Neural cell (in vitro differentiated cells): ENCODE measurements at regions not wholly inside any gene's neighbourhood (a gene's known extent, or its start where the extent isn't known, plus 50 kb on each side); places are given as distances from the start of the nearest gene placed in this dataset.

Experiments
- EP300 ChIP-seq: fragments of 450-650 bp; conservative IDR thresholded peaks from 2 replicates; pipeline ENCODE4 v1.6.1; 2014; ENCODE audit warnings: antibody characterized with exemption, mild to moderate bottlenecking, moderate library complexity; ENCODE audit not compliant: poor library complexity, severe bottlenecking
- EZH2 ChIP-seq: fragments of 200-600, 300-800 bp; shearing (Covaris generic), sonication (generic); IDR thresholded peaks from 2 replicates; pipeline ENCODE4 v1.6.1; 2014; ENCODE audit warnings: antibody characterized with exemption, low read length, borderline replicate concordance, mild to moderate bottlenecking; ENCODE audit not compliant: insufficient read depth, poor library complexity, severe bottlenecking
- POLR2AphosphoS5 ChIP-seq: IDR thresholded peaks from 2 replicates; pipeline ENCODE4 v1.6.1; 2012
- SMC3 ChIP-seq: fragments of 450-650 bp; conservative IDR thresholded peaks from 2 replicates; pipeline ENCODE4 v1.6.1; 2014; ENCODE audit warnings: antibody characterized with exemption, mild to moderate bottlenecking, moderate library complexity; ENCODE audit not compliant: poor library complexity
- TAF1 ChIP-seq: IDR thresholded peaks from 2 replicates; pipeline ENCODE4 v1.6.1; 2012; ENCODE audit warnings: low read depth
- TF ChIP-seq, protein P1 (sequence below): fragments of 450-650 bp; IDR thresholded peaks from 2 replicates; pipeline ENCODE4 v1.5.1; 2014; ENCODE audit warnings: antibody characterized with exemption, mild to moderate bottlenecking, moderate library complexity; ENCODE audit not compliant: poor library complexity, severe bottlenecking
- TF ChIP-seq, protein P2 (sequence below): IDR thresholded peaks from 2 replicates; pipeline ENCODE4 v1.6.1; 2012; ENCODE audit warnings: borderline replicate concordance

DNA sequence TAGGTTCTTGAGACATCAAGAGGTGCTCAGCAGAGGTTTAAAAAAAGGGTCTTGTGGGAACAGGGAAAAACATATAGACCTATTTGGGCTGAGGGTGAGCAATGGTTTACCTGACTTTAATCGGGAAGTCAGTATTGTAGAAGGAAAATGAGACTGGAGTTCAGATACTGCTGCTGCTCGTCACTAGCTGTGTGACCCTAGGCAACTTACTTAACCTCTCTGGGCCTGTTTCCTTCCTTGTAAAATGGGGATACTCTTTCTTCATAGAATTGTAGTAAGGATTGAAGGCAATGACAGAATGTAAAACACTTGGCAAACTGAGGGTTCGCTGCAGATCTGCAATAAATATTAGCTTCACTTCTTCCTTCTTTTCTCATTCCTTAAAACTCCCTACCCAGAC lies 327.5 kb upstream of the PROK2 start:
- TF ChIP-seq TAF1: no peak
- TF ChIP-seq, protein P1, sequence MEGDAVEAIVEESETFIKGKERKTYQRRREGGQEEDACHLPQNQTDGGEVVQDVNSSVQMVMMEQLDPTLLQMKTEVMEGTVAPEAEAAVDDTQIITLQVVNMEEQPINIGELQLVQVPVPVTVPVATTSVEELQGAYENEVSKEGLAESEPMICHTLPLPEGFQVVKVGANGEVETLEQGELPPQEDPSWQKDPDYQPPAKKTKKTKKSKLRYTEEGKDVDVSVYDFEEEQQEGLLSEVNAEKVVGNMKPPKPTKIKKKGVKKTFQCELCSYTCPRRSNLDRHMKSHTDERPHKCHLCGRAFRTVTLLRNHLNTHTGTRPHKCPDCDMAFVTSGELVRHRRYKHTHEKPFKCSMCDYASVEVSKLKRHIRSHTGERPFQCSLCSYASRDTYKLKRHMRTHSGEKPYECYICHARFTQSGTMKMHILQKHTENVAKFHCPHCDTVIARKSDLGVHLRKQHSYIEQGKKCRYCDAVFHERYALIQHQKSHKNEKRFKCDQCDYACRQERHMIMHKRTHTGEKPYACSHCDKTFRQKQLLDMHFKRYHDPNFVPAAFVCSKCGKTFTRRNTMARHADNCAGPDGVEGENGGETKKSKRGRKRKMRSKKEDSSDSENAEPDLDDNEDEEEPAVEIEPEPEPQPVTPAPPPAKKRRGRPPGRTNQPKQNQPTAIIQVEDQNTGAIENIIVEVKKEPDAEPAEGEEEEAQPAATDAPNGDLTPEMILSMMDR: no peak
- no peak for TF ChIP-seq SMC3
- no peak for TF ChIP-seq POLR2AphosphoS5
- TF ChIP-seq EZH2: no peak
- TF ChIP-seq EP300: no peak
- TF ChIP-seq, protein P2, sequence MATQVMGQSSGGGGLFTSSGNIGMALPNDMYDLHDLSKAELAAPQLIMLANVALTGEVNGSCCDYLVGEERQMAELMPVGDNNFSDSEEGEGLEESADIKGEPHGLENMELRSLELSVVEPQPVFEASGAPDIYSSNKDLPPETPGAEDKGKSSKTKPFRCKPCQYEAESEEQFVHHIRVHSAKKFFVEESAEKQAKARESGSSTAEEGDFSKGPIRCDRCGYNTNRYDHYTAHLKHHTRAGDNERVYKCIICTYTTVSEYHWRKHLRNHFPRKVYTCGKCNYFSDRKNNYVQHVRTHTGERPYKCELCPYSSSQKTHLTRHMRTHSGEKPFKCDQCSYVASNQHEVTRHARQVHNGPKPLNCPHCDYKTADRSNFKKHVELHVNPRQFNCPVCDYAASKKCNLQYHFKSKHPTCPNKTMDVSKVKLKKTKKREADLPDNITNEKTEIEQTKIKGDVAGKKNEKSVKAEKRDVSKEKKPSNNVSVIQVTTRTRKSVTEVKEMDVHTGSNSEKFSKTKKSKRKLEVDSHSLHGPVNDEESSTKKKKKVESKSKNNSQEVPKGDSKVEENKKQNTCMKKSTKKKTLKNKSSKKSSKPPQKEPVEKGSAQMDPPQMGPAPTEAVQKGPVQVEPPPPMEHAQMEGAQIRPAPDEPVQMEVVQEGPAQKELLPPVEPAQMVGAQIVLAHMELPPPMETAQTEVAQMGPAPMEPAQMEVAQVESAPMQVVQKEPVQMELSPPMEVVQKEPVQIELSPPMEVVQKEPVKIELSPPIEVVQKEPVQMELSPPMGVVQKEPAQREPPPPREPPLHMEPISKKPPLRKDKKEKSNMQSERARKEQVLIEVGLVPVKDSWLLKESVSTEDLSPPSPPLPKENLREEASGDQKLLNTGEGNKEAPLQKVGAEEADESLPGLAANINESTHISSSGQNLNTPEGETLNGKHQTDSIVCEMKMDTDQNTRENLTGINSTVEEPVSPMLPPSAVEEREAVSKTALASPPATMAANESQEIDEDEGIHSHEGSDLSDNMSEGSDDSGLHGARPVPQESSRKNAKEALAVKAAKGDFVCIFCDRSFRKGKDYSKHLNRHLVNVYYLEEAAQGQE: no peak
